LNCaP clone FGC (cell line): ENCODE measurements at regions not wholly inside any gene's neighbourhood (a gene's known extent, or its start where the extent isn't known, plus 50 kb on each side); places are given as distances from the start of the nearest gene placed in this dataset.
"Not testable (repeated sequence)": the region's sequence is repeated elsewhere in the genome, so short reads cannot be mapped to it uniquely, and the experiment has no call there.

Experiments
- DNase-seq: peaks from one replicate; pipeline ENCODE4 v3.0.0-alpha.2; 2011; ENCODE audit warnings: low read depth
- H3K4me3 ChIP-seq: 2 replicates; pipeline ENCODE4 v1.5.1; 2011; ENCODE audit warnings: mild to moderate bottlenecking, low read depth, low read length, control low read depth
- CTCF ChIP-seq: IDR thresholded peaks from 2 replicates; pipeline ENCODE4 v1.5.1; 2012; ENCODE audit warnings: mild to moderate bottlenecking; ENCODE audit not compliant: control insufficient read depth, insufficient read depth; ENCODE audit errors: extremely low read depth

GRCh38 chr3:177402533-177402932 lies 205.3 kb upstream of the TBL1XR1 start:
- no peak for DNase-seq
- no peak overlapping the region for H3K4me3 ChIP-seq
- TF ChIP-seq CTCF = no peak

- TF ChIP-seq CTCF = no peak
- no peak for DNase-seq
- no peak overlapping the region for H3K4me3 ChIP-seq
These were observed 207.9 kb upstream of the TBL1XR1 start for GRCh38 chr3:177405191-177405672.

DNA sequence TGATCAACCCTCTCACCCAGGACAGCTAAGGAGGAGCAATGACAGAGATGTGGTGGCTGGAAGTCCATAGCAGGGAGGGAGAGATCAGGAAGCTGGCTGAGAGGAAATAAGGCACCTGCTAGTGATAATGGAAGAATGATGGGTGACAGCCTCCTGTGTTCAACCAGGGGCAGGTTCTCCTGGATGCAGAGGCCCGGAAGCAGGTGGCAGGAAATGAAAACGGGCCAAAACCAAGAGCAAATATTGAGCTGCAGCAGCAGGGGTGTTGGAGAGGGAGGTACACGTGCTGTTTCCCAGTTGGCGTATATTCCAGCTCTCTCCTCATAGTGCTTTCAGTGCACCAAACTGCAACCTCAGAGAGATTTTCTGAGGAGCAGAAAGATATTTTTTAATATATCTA lies 213.4 kb upstream of the TBL1XR1 start:
- TF ChIP-seq CTCF = no peak
- DNase-seq = peak; percentile 84
- no peak overlapping the region for H3K4me3 ChIP-seq

GRCh38 chr3:177411201-177411600 lies 213.9 kb upstream of the TBL1XR1 start:
- no peak overlapping the region for H3K4me3 ChIP-seq
- DNase-seq = no peak
- TF ChIP-seq CTCF = no peak

- not testable (repeated sequence) for H3K4me3 ChIP-seq, DNase-seq
These were observed 215.4 kb upstream of the TBL1XR1 start for GRCh38 chr3:177412677-177413170.

DNA sequence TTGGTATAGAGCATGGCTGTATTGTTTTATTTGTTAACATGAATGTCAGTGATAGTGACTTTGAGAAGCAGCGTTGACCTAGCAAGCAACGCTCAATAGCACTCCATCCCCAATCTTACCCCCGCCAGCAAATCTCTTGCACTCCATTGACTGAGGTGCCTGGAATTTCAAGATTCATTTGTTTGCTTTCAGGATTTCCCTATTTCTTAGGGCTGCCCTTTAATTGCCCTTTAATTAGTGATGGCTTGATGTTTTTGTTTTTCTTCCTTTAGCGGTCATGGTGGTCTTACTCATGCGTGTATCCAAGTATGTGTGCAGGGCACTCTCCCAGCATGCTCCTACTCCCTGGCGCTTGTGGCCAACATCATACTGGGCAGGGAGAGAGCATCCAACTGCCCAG lies 216.8 kb upstream of the TBL1XR1 start:
- DNase-seq = no peak
- no peak overlapping the region for H3K4me3 ChIP-seq
- no peak for TF ChIP-seq CTCF

- H3K4me3 ChIP-seq = no peak overlapping the region
- no peak for TF ChIP-seq CTCF
- no peak for DNase-seq
These were observed 221.5 kb upstream of the TBL1XR1 start for GRCh38 chr3:177418787-177419186.
